Right atrium auricular region (tissue), 2 donors: ENCODE measurements at regions not wholly inside any gene's neighbourhood (a gene's known extent, or its start where the extent isn't known, plus 50 kb on each side); places are given as distances from the start of the nearest gene placed in this dataset.

Experiments used
- DNase-seq: peaks from one replicate; pipeline ENCODE4 v3.0.0-alpha.2; 2019; ENCODE audit warnings: low spot score
- H3K27ac ChIP-seq, 2 donors: fragments of 200-600 bp; sonication (generic); 1 replicate in 1 of 2; 2 replicates in 1 of 2; pipeline ENCODE4 v1.5.1; 2016 to 2019
- H3K27me3 ChIP-seq, 2 donors: fragments of 200-600 bp; sonication (generic); one replicate each; pipeline versions ENCODE4 v1.5.1 to v1.6.0; 2017 to 2019
- H3K36me3 ChIP-seq: fragments of 200-600 bp; sonication (generic); one replicate; pipeline ENCODE4 v1.5.1; 2016
- H3K4me1 ChIP-seq, 2 donors: fragments of 200-600 bp; sonication (generic); one replicate each; pipeline versions ENCODE4 v1.5.1 to v1.6.0; 2017 to 2019
- H3K4me3 ChIP-seq, 2 donors: fragments of 200-600 bp; sonication (generic); 1 replicate in 1 of 2; 2 replicates in 1 of 2; pipeline ENCODE4 v1.5.1; 2017 to 2019; ENCODE audit warnings: mild to moderate bottlenecking in 1 of 2, moderate library complexity in 1 of 2
- H3K9me3 ChIP-seq, 2 donors: fragments of 200-600 bp; sonication (generic); one replicate each; pipeline ENCODE4 v1.5.1; 2019
- CTCF ChIP-seq, 2 donors: fragments of 200-600 bp; sonication (generic); IDR thresholded peaks; one replicate each; pipeline ENCODE4 v1.5.1; 2019; ENCODE audit warnings: antibody characterized with exemption in 2 of 2

- H3K9me3 ChIP-seq: no peaks in the 10 kb centered on the region
- H3K4me3 ChIP-seq: no peak overlapping the region
- H3K36me3 ChIP-seq: no peaks in the 10 kb centered on the region
- H3K4me1 ChIP-seq: no peaks in the 10 kb centered on the region
- TF ChIP-seq CTCF (IDR thresholded peaks at IDR 0.05): no peak
- H3K27ac ChIP-seq: no peak overlapping the region
- no peak for DNase-seq
- H3K27me3 ChIP-seq: no peaks in the 10 kb centered on the region
Observed at GRCh38 chr11:116255321-116255953, 517.4 kb downstream of the BUD13 start.

GRCh38 chr11:116250155-116250554 lies 522.6 kb downstream of the BUD13 start:
- H3K4me1 ChIP-seq: no peaks in the 10 kb centered on the region
- no peaks in the 10 kb centered on the region for H3K9me3 ChIP-seq
- H3K27ac ChIP-seq: no peak overlapping the region
- no peaks in the 10 kb centered on the region for H3K36me3 ChIP-seq
- no peaks in the 10 kb centered on the region for H3K27me3 ChIP-seq
- no peak for TF ChIP-seq CTCF (IDR thresholded peaks at IDR 0.05)
- DNase-seq: no peak
- no peak overlapping the region for H3K4me3 ChIP-seq

GRCh38 chr11:116249561-116249960 lies 523.2 kb downstream of the BUD13 start:
- Histone ChIP-seq H3K4me3 (no peak overlapping the region), H3K9me3 (no peaks in the 10 kb centered on the region), H3K27me3 (no peaks in the 10 kb centered on the region), H3K4me1 (no peaks in the 10 kb centered on the region), H3K27ac (no peak overlapping the region), H3K36me3 (no peaks in the 10 kb centered on the region)
- no peak for TF ChIP-seq CTCF (IDR thresholded peaks at IDR 0.05)
- no peak for DNase-seq

GRCh38 chr11:116244889-116245288 lies 527.9 kb downstream of the BUD13 start:
- DNase-seq: no peak
- no peaks in the 10 kb centered on the region for H3K36me3 ChIP-seq
- H3K27me3 ChIP-seq: no peaks in the 10 kb centered on the region
- TF ChIP-seq CTCF (IDR thresholded peaks at IDR 0.05): no peak
- no peak overlapping the region for H3K27ac ChIP-seq
- H3K4me1 ChIP-seq: no peaks in the 10 kb centered on the region
- H3K9me3 ChIP-seq: no peaks in the 10 kb centered on the region
- H3K4me3 ChIP-seq: no peak overlapping the region

- Histone ChIP-seq H3K27ac (no peak overlapping the region), H3K27me3 (no peaks in the 10 kb centered on the region), H3K9me3 (no peaks in the 10 kb centered on the region), H3K4me3 (no peak overlapping the region), H3K4me1 (no peaks in the 10 kb centered on the region), H3K36me3 (no peaks in the 10 kb centered on the region)
- DNase-seq: no peak
- TF ChIP-seq CTCF (IDR thresholded peaks at IDR 0.05): no peak
Observed at GRCh38 chr11:116244439-116244838, 528.3 kb downstream of the BUD13 start.

GRCh38 chr11:116243991-116244390 lies 528.8 kb downstream of the BUD13 start:
- H3K4me3 ChIP-seq: no peak overlapping the region
- no peaks in the 10 kb centered on the region for H3K4me1 ChIP-seq
- H3K9me3 ChIP-seq: no peaks in the 10 kb centered on the region
- no peak for DNase-seq
- no peaks in the 10 kb centered on the region for H3K27me3 ChIP-seq
- no peak overlapping the region for H3K27ac ChIP-seq
- TF ChIP-seq CTCF (IDR thresholded peaks at IDR 0.05): no peak
- no peaks in the 10 kb centered on the region for H3K36me3 ChIP-seq
